Esophagus muscularis mucosa (tissue), 4 donors: ENCODE measurements at regions not wholly inside any gene's neighbourhood (a gene's known extent, or its start where the extent isn't known, plus 50 kb on each side); places are given as distances from the start of the nearest gene placed in this dataset.

Source experiments
- EP300 ChIP-seq: sonication (generic); formaldehyde crosslinking; IDR thresholded peaks from one replicate; pipeline ENCODE4 v1.6.1; 2017; ENCODE audit warnings: antibody characterized with exemption
- POLR2A ChIP-seq: fragments of 450-650 bp; IDR thresholded peaks from one replicate; pipeline ENCODE4 v1.6.1; 2017; ENCODE audit warnings: antibody characterized with exemption, moderate library complexity, mild to moderate bottlenecking, low read depth
- POLR2AphosphoS5 ChIP-seq, 2 donors: sonication (generic); formaldehyde crosslinking; IDR thresholded peaks; one replicate each; pipeline ENCODE4 v1.6.1; 2017; ENCODE audit warnings: antibody characterized with exemption in 2 of 2
- TF ChIP-seq, protein P1 (sequence below), 3 experiments: fragments of 200-600 bp in 2 of 3; fragments of 450-650 bp in 1 of 3; sonication (generic) in 2 of 3; IDR thresholded peaks; one replicate each; pipeline ENCODE4 v1.5.1; 2017 to 2019; ENCODE audit warnings: antibody characterized with exemption in 3 of 3, mild to moderate bottlenecking in 2 of 3, moderate library complexity in 1 of 3

DNA sequence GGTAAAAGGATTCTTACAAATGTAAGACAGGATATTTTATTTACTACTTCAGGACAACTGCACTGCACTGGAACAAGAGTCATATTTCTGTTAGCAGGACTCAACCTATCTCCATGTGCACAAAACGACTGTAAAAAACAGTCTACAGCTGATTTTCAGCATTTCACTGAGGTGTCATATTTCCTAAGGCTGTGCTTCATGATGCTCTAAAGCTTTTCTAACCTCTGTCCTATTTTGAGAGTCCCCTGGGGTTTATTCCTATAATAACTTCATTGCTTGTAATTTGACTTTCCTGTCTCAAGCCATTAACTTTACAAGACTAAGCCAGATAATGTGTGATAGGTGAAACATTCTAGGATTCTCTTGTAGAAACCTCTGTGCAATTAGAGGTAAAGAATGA, 472.3 kb downstream of the HINT1 start:
- TF ChIP-seq POLR2A (no peak), EP300 (no peak), POLR2AphosphoS5 (IDR thresholded peaks at IDR 0.05) (no peak)
- TF ChIP-seq, protein P1, sequence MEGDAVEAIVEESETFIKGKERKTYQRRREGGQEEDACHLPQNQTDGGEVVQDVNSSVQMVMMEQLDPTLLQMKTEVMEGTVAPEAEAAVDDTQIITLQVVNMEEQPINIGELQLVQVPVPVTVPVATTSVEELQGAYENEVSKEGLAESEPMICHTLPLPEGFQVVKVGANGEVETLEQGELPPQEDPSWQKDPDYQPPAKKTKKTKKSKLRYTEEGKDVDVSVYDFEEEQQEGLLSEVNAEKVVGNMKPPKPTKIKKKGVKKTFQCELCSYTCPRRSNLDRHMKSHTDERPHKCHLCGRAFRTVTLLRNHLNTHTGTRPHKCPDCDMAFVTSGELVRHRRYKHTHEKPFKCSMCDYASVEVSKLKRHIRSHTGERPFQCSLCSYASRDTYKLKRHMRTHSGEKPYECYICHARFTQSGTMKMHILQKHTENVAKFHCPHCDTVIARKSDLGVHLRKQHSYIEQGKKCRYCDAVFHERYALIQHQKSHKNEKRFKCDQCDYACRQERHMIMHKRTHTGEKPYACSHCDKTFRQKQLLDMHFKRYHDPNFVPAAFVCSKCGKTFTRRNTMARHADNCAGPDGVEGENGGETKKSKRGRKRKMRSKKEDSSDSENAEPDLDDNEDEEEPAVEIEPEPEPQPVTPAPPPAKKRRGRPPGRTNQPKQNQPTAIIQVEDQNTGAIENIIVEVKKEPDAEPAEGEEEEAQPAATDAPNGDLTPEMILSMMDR (IDR thresholded peaks at IDR 0.05): no peak
